ENCODE measurements at regions not wholly inside any gene's neighbourhood (a gene's known extent, or its start where the extent isn't known, plus 50 kb on each side); places are given as distances from the start of the nearest gene placed in this dataset.

DNA sequence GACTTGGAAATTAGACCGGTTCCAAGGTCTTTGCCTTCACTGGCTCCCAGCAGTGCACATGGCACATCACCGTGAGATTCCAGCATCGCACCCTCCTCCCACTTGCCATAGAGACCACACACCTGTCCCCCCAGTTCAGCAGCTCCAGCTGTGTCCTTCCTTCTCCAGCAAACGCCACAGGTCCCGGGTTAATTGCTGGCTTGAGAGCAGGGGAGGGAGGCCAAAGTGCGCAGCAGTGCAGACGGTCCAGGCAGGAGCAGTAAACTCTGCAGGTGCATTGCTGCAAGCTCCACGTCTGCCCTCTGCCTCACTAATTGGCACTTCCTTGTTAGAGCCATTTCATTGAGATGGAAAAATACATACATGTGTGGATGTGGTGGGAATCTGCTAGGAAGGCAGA is 65.3 kb downstream of the KLHDC7A start:
- no peaks in the 10 kb centered on the region for H3K4me1 ChIP-seq
- H3K9me3 ChIP-seq: no peaks in the 10 kb centered on the region
- 3% methylated on average over 4 of the region's 8 CpGs for WGBS (ENCODE audit: insufficient coverage, low coverage, low lambda C conversion rate, missing lambda C conversion rate)
- H3K36me3 ChIP-seq: no peaks in the 10 kb centered on the region
- ATAC-seq (no peak), DNase-seq (no peak)
- intact Hi-C loops (cut with DNase I): no loop called here
- no peak overlapping the region for H3K27ac ChIP-seq
- no peak overlapping the region for H3K4me3 ChIP-seq
- no peaks in the 10 kb centered on the region for H3K27me3 ChIP-seq
- TF ChIP-seq POLR2A (IDR thresholded peaks at IDR 0.05): no peak
- TF ChIP-seq, protein P1, sequence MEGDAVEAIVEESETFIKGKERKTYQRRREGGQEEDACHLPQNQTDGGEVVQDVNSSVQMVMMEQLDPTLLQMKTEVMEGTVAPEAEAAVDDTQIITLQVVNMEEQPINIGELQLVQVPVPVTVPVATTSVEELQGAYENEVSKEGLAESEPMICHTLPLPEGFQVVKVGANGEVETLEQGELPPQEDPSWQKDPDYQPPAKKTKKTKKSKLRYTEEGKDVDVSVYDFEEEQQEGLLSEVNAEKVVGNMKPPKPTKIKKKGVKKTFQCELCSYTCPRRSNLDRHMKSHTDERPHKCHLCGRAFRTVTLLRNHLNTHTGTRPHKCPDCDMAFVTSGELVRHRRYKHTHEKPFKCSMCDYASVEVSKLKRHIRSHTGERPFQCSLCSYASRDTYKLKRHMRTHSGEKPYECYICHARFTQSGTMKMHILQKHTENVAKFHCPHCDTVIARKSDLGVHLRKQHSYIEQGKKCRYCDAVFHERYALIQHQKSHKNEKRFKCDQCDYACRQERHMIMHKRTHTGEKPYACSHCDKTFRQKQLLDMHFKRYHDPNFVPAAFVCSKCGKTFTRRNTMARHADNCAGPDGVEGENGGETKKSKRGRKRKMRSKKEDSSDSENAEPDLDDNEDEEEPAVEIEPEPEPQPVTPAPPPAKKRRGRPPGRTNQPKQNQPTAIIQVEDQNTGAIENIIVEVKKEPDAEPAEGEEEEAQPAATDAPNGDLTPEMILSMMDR (IDR thresholded peaks at IDR 0.05): no peak

DNA sequence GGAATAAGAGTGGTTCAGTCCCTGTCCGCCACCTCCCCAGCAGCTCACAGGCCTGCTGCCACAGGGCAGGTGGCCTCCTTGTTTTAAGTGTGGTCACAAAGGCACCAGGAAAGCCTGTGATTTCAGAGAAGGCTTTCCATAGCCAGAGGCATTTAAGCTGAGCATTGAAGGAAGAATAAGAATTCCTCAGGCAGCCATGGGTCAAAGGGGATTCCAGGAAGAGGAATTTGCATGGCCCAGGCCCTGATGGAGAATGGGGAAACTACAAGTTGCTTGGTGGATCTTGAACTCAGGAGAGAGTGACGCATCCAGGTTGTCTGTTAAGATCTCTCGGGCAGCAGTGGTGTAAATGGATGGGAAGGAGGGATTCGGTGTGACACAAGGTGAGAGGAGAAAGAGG is 66.7 kb downstream of the KLHDC7A start:
- H3K27ac ChIP-seq: no peak overlapping the region
- H3K9me3 ChIP-seq: no peaks in the 10 kb centered on the region
- no peaks in the 10 kb centered on the region for H3K4me1 ChIP-seq
- H3K36me3 ChIP-seq: no peaks in the 10 kb centered on the region
- TF ChIP-seq, protein P1 (IDR thresholded peaks at IDR 0.05): no peak
- TF ChIP-seq POLR2A (IDR thresholded peaks at IDR 0.05): no peak
- H3K4me3 ChIP-seq: no peak overlapping the region
- no peak for ATAC-seq
- intact Hi-C loops (cut with DNase I): no loop called here
- WGBS (ENCODE audit: insufficient coverage, low coverage, low lambda C conversion rate, missing lambda C conversion rate): 41% methylated on average over 4 of the region's 4 CpGs
- H3K27me3 ChIP-seq: no peaks in the 10 kb centered on the region
- DNase-seq: no peak

DNA sequence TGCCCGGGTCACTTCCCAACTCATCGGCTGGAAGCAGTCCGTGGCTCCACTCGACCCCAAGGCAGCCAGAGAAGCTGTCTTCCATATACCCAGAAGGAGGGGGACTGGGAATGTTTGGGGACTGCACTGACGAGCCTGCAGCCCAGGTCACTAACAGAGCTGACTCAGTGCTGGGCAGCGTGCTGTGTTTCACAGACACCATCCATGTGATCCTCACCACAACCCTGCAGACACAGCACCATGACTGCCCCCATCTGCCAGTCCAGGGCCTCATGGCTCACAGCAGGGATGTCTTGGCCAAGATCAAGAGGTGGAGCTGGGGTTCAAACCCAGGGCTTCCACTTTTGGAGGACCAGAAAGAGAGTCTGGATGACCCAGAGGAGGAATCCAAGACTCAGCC is 67.9 kb downstream of the KLHDC7A start:
- Histone ChIP-seq H3K4me1 (no peaks in the 10 kb centered on the region), H3K27me3 (no peaks in the 10 kb centered on the region), H3K4me3 (no peak overlapping the region), H3K9me3 (no peaks in the 10 kb centered on the region), H3K36me3 (no peaks in the 10 kb centered on the region), H3K27ac (no peak overlapping the region)
- TF ChIP-seq POLR2A (IDR thresholded peaks at IDR 0.05): no peak
- TF ChIP-seq, protein P1 (IDR thresholded peaks at IDR 0.05): no peak
- DNase-seq: no peak
- intact Hi-C loops (cut with DNase I): no loop called here
- no peak for ATAC-seq
- WGBS (ENCODE audit: insufficient coverage, low coverage, low lambda C conversion rate, missing lambda C conversion rate): no CpG with 5 or more reads among the region's 6 CpGs

- DNase-seq (no peak), ATAC-seq (no peak)
- Histone ChIP-seq H3K27me3 (no peaks in the 10 kb centered on the region), H3K4me3 (no peak overlapping the region), H3K36me3 (no peaks in the 10 kb centered on the region), H3K27ac (no peak overlapping the region), H3K9me3 (no peaks in the 10 kb centered on the region), H3K4me1 (no peaks in the 10 kb centered on the region)
- intact Hi-C loops (cut with DNase I): no loop called here
- 51% methylated on average over 9 of the region's 10 CpGs for WGBS (ENCODE audit: insufficient coverage, low coverage, low lambda C conversion rate, missing lambda C conversion rate)
- no peak for TF ChIP-seq POLR2A (IDR thresholded peaks at IDR 0.05)
- TF ChIP-seq, protein P1 (IDR thresholded peaks at IDR 0.05): no peak
Measured at GRCh38 chr1:18549106-18549505, 68.4 kb downstream of the KLHDC7A start.

- TF ChIP-seq, protein P1 (IDR thresholded peaks at IDR 0.05): no peak
- TF ChIP-seq POLR2A (IDR thresholded peaks at IDR 0.05): no peak
- Histone ChIP-seq H3K4me1 (no peaks in the 10 kb centered on the region), H3K27me3 (no peaks in the 10 kb centered on the region), H3K36me3 (no peaks in the 10 kb centered on the region), H3K4me3 (no peak overlapping the region), H3K9me3 (no peaks in the 10 kb centered on the region), H3K27ac (no peak overlapping the region)
- 81% methylated on average over 4 of the region's 4 CpGs for WGBS (ENCODE audit: insufficient coverage, low coverage, low lambda C conversion rate, missing lambda C conversion rate)
- intact Hi-C loops (cut with DNase I): no loop called here
- DNase-seq (no peak), ATAC-seq (no peak)
Measured at GRCh38 chr1:18549906-18550305, 69.2 kb downstream of the KLHDC7A start.
